SK-N-MC (cell line): ENCODE measurements at regions not wholly inside any gene's neighbourhood (a gene's known extent, or its start where the extent isn't known, plus 50 kb on each side); places are given as distances from the start of the nearest gene placed in this dataset.

ENCODE experiments used
- DNase-seq: peaks from one replicate; pipeline ENCODE4 v3.0.0-alpha.2; 2011; ENCODE audit warnings: low read depth, low spot score
- H3K27ac ChIP-seq: fragments of 200-600 bp; sonication (generic); 2 replicates; pipeline ENCODE4 v1.5.1; 2016; ENCODE audit warnings: mixed run types
- H3K36me3 ChIP-seq: fragments of 200-600 bp; sonication (generic); 2 replicates; pipeline ENCODE4 v1.6.1; 2017; ENCODE audit warnings: antibody characterized with exemption, low read length, mixed read lengths; ENCODE audit not compliant: insufficient read depth
- H3K4me3 ChIP-seq: fragments of 200-600 bp; sonication (generic); 2 replicates; pipeline ENCODE4 v1.5.1; 2016
- H3K9ac ChIP-seq: fragments of 200-600 bp; sonication (generic); 2 replicates; pipeline ENCODE4 v1.8.0; 2017; ENCODE audit warnings: mixed run types, mixed read lengths; ENCODE audit not compliant: insufficient read length
- H3K9me3 ChIP-seq: fragments of 200-600 bp; sonication (generic); 2 replicates; pipeline ENCODE4 v1.6.1; 2017; ENCODE audit warnings: low read depth, mild to moderate bottlenecking, antibody characterized with exemption, low read length, moderate library complexity, mixed read lengths
- EZH2 ChIP-seq: fragments of 200-600 bp; sonication (generic); IDR thresholded peaks from one replicate; pipeline ENCODE4 v1.6.1; 2017; ENCODE audit warnings: antibody characterized with exemption
- FOXP2 ChIP-seq: optimal IDR thresholded peaks from 2 replicates; pipeline ENCODE3; 2011; ENCODE audit warnings: mild to moderate bottlenecking, moderate library complexity; ENCODE audit not compliant: insufficient read depth; ENCODE audit errors: extremely low read length, control extremely low read depth
- POLR2AphosphoS5 ChIP-seq: IDR thresholded peaks from 2 replicates; pipeline ENCODE4 v1.6.1; 2012; ENCODE audit warnings: mild to moderate bottlenecking, low read depth, low read length, borderline replicate concordance

DNA sequence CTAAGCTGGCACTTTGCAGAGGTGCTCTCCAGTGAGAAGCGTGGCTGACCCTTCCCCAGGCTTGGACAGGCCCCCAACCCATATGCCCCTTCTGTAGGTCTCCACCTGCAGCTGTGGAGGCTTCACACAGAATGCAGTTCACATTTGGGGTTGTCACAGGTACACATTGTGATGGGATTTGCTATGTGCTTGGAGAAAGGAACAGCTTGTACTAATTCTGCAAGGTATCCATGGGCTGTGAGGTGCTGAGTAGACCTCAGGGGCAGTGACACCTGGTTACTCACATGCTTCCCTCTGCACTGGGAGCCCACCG lies 188.9 kb downstream of the CXCL12 start:
- TF ChIP-seq POLR2AphosphoS5 (no peak), EZH2 (no peak), FOXP2 (no peak)
- Histone ChIP-seq H3K9ac (no peak overlapping the region), H3K27ac (no peak overlapping the region), H3K4me3 (no peak overlapping the region), H3K9me3 (no peaks in the 10 kb centered on the region), H3K36me3 (no peaks in the 10 kb centered on the region)
- no peak for DNase-seq

- no peak overlapping the region for H3K4me3 ChIP-seq
- no peak overlapping the region for H3K9ac ChIP-seq
- no peaks in the 10 kb centered on the region for H3K9me3 ChIP-seq
- H3K27ac ChIP-seq = no peak overlapping the region
- no peak for DNase-seq
- no peaks in the 10 kb centered on the region for H3K36me3 ChIP-seq
- TF ChIP-seq FOXP2 (no peak), EZH2 (no peak), POLR2AphosphoS5 (no peak)
These were observed 189.5 kb downstream of the CXCL12 start for GRCh38 chr10:44195112-44196007.

DNA sequence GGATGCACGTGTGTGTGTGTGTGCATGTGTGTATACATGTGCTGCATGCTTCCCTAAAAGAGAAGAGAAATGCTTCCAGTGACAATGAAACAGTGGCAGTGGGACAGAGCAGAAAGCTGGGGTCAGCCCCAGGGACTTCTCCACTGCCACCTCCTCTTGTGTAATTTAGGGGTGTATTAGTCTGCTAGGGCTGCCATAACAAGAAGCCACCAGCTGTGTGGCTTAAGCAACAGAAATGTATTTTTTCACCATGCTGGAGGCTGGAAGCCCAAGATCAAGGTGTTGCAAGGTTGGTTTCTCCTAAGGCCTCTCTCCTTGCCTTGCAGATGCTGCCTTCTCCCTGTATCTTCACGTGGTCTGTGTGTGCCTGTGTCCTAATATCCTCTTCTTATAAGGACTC lies 190.5 kb downstream of the CXCL12 start:
- Histone ChIP-seq H3K9ac (no peak overlapping the region), H3K4me3 (no peak overlapping the region)
- DNase-seq = no peak

DNA sequence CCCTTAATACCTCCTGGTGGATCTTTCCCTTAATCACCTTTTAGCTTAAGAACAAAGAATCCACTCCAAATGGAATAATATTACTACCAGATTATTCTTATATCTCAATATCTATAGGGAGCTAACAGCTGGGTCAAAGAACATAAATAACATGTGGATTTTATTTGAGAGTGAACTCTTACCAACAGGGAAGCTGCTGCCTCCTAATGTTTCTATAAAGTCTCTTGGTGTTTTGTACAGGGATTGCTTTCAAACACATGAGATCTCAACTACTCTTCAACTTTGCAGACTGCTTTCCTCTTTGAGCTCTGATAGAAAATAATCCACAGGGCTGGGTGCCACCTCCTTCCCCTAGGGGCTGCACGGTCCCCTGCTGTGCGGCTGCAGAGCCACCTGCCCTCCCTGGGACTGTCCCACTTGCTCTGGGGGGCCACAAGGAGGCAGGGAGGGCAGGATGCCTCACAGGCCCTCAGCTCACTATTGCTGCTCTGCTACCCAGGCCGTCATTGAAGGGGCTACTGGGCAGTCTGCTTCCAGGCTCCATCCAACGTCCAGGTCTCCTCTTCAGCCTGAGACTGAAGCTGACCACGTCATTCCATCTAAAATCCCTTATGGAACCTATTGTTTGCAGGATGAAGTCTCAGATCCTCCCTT lies 191.2 kb downstream of the CXCL12 start:
- no peak overlapping the region for H3K9ac ChIP-seq
- TF ChIP-seq POLR2AphosphoS5 (no peak), EZH2 (no peak), FOXP2 (no peak)
- no peak overlapping the region for H3K27ac ChIP-seq
- H3K9me3 ChIP-seq = no peaks in the 10 kb centered on the region
- no peak overlapping the region for H3K4me3 ChIP-seq
- DNase-seq = no peak
- H3K36me3 ChIP-seq = no peaks in the 10 kb centered on the region

More for the DNA sequence above, 190.5 kb downstream of the CXCL12 start:
- Histone ChIP-seq H3K27ac (no peak overlapping the region), H3K9me3 (no peaks in the 10 kb centered on the region), H3K36me3 (no peaks in the 10 kb centered on the region)
- TF ChIP-seq EZH2 (no peak), FOXP2 (no peak), POLR2AphosphoS5 (no peak)

DNA sequence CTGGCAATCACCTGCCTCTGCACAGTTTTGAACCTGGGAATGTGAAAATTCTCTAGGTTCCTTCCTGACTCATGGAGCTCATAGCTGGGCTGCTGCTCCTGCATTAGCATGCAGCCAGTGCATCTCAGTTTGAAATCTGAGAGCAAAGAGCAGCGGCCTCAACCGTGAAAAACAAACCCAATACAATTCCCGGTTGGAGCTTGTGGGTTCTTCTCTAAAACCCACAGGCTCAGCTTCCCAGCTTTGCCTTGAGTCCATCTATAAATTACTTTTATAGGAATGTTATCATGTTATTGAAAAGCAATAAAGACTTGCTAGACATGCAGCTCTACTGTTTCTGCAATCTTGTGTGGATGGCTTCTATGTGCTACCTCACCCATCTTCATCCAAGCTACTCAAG lies 191.7 kb downstream of the CXCL12 start:
- Histone ChIP-seq H3K36me3 (no peaks in the 10 kb centered on the region), H3K4me3 (no peak overlapping the region), H3K9me3 (no peaks in the 10 kb centered on the region), H3K27ac (no peak overlapping the region), H3K9ac (no peak overlapping the region)
- TF ChIP-seq FOXP2 (no peak), EZH2 (no peak), POLR2AphosphoS5 (no peak)
- no peak for DNase-seq

DNA sequence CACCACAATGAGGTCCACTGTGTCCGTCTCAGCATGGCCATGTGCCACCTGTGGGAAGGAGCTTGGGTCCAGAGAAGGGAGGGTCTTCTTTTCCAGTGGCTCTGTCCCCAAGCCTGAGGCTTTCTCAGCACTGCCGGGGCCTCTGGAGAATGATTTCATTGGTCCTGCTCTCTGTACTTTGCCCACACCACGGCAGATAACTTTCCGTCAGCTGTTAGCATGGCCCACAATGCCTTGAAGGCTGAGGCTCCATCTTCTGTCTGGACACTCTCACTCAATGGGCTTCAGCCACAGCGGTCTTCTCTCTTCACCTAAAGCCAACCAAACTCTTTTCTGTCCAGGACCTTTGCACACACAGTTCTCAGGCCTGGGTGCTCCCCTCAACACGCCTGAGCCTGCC lies 192.5 kb downstream of the CXCL12 start:
- no peak for TF ChIP-seq FOXP2
- no peak for TF ChIP-seq EZH2
- no peak for TF ChIP-seq POLR2AphosphoS5
- Histone ChIP-seq H3K4me3 (no peak overlapping the region), H3K9me3 (no peaks in the 10 kb centered on the region), H3K9ac (no peak overlapping the region), H3K27ac (no peak overlapping the region), H3K36me3 (no peaks in the 10 kb centered on the region)
- DNase-seq = no peak

GRCh38 chr10:44190541-44190940 lies 194.4 kb downstream of the CXCL12 start:
- H3K27ac ChIP-seq = no peak overlapping the region
- H3K9ac ChIP-seq = no peak overlapping the region
- no peak for TF ChIP-seq POLR2AphosphoS5
- no peak for TF ChIP-seq FOXP2
- no peaks in the 10 kb centered on the region for H3K9me3 ChIP-seq
- H3K36me3 ChIP-seq = no peaks in the 10 kb centered on the region
- H3K4me3 ChIP-seq = no peak overlapping the region
- DNase-seq = no peak

GRCh38 chr10:44186821-44187220 lies 198.1 kb downstream of the CXCL12 start:
- Histone ChIP-seq H3K9ac (no peak overlapping the region), H3K4me3 (no peak overlapping the region), H3K9me3 (no peaks in the 10 kb centered on the region), H3K27ac (no peak overlapping the region), H3K36me3 (no peaks in the 10 kb centered on the region)
- TF ChIP-seq FOXP2 (no peak), EZH2 (no peak), POLR2AphosphoS5 (no peak)
- no peak for DNase-seq

DNA sequence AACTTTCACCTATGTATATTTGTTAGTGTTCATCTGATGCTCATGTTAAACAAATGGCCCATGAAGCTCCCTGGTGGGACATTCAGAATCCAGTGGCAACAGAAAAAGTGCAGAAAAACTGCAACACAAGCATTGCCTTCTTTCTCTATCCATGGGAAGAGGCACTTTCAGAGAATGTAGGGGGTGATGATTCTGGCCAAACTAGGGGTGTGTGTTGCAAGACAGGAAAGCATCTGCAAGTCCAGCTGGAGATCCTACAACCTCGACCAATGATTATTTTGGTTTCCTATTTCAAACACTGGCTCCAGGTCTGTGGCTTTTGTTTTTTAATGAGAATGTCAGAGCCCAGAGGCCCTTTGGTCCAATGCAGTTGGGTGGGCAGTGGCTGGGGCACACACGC lies 198.7 kb downstream of the CXCL12 start:
- no peak overlapping the region for H3K9ac ChIP-seq
- no peak overlapping the region for H3K4me3 ChIP-seq
- H3K9me3 ChIP-seq = no peaks in the 10 kb centered on the region
- DNase-seq = no peak
- no peaks in the 10 kb centered on the region for H3K36me3 ChIP-seq
- TF ChIP-seq FOXP2 = no peak
- no peak for TF ChIP-seq POLR2AphosphoS5
- no peak for TF ChIP-seq EZH2
- no peak overlapping the region for H3K27ac ChIP-seq
